ENCODE measurements at regions not wholly inside any gene's neighbourhood (a gene's known extent, or its start where the extent isn't known, plus 50 kb on each side); places are given as distances from the start of the nearest gene placed in this dataset.

- intact Hi-C loops (cut with DNase I): no loop called here
- no peaks in the 10 kb centered on the region for H3K36me3 ChIP-seq (replicated peaks in 1 of 2)
- H3K27me3 ChIP-seq: no peaks in the 10 kb centered on the region
- TF ChIP-seq CTCF (IDR thresholded peaks at IDR 0.05) (no peak), POLR2A (IDR thresholded peaks at IDR 0.05) (no peak)
- H3K9me3 ChIP-seq (replicated peaks in 1 of 3): no peaks in the 10 kb centered on the region
- no peaks in the 10 kb centered on the region for H3K4me1 ChIP-seq (replicated peaks in 1 of 2)
- no peak overlapping the region for H3K4me3 ChIP-seq
- peak in 2 of 7 donors; percentile 16 to 54 for DNase-seq
- 71 to 82% (median 78%) methylated on average over 9 to 21 of the region's 21 CpGs for WGBS, 4 donors
- no peak overlapping the region for H3K27ac ChIP-seq
These were observed 194.2 kb downstream of the GPAM start for GRCh38 chr10:111989136-111989911.

- H3K4me1 ChIP-seq (replicated peaks in 1 of 2): no peaks in the 10 kb centered on the region
- no peak overlapping the region for H3K27ac ChIP-seq
- DNase-seq: no peak
- no peaks in the 10 kb centered on the region for H3K36me3 ChIP-seq (replicated peaks in 1 of 2)
- no peaks in the 10 kb centered on the region for H3K9me3 ChIP-seq (replicated peaks in 1 of 3)
- H3K27me3 ChIP-seq: no peaks in the 10 kb centered on the region
- H3K4me3 ChIP-seq: no peak overlapping the region
- TF ChIP-seq CTCF (IDR thresholded peaks at IDR 0.05) (peak in 2 of 6 experiments; percentile 6 to 11), POLR2A (IDR thresholded peaks at IDR 0.05) (no peak)
- 67 to 74% (median 71%) methylated on average over 3 of the region's 3 CpGs for WGBS, 4 donors
- intact Hi-C loops (cut with DNase I): no loop called here
These were observed 192.8 kb downstream of the GPAM start for GRCh38 chr10:111990734-111991133.

- no peaks in the 10 kb centered on the region for H3K9me3 ChIP-seq (replicated peaks in 1 of 3)
- no peaks in the 10 kb centered on the region for H3K36me3 ChIP-seq (replicated peaks in 1 of 2)
- H3K27me3 ChIP-seq: no peaks in the 10 kb centered on the region
- H3K4me3 ChIP-seq: no peak overlapping the region
- no peaks in the 10 kb centered on the region for H3K4me1 ChIP-seq (replicated peaks in 1 of 2)
- intact Hi-C loops (cut with DNase I): no loop called here
- WGBS, 4 donors: 93 to 100% (median 96%) methylated on average over 1 of the region's 1 CpG
- no peak for DNase-seq
- TF ChIP-seq POLR2A (IDR thresholded peaks at IDR 0.05) (no peak), CTCF (IDR thresholded peaks at IDR 0.05) (no peak)
- no peak overlapping the region for H3K27ac ChIP-seq
These were observed 190.2 kb downstream of the GPAM start for GRCh38 chr10:111993321-111993720.

- Histone ChIP-seq H3K36me3 (replicated peaks in 1 of 2) (no peaks in the 10 kb centered on the region), H3K4me3 (no peak overlapping the region), H3K27ac (no peak overlapping the region), H3K9me3 (replicated peaks in 1 of 3) (no peaks in the 10 kb centered on the region), H3K4me1 (replicated peaks in 1 of 2) (no peaks in the 10 kb centered on the region), H3K27me3 (no peaks in the 10 kb centered on the region)
- no peak for TF ChIP-seq CTCF (IDR thresholded peaks at IDR 0.05)
- TF ChIP-seq POLR2A (IDR thresholded peaks at IDR 0.05): no peak
- intact Hi-C loops (cut with DNase I): no loop called here
- WGBS, 4 donors: 51 to 81% (median 75%) methylated on average over 4 of the region's 4 CpGs
- DNase-seq: no peak
These were observed 189.6 kb downstream of the GPAM start for GRCh38 chr10:111993872-111994426.
